Liver (tissue), 7 donors: ENCODE measurements at regions not wholly inside any gene's neighbourhood (a gene's known extent, or its start where the extent isn't known, plus 50 kb on each side); places are given as distances from the start of the nearest gene placed in this dataset.

Source experiments
- DNase-seq: peaks from one replicate; pipeline ENCODE4 v3.0.0-alpha.2; 2017; ENCODE audit warnings: low spot score
- H3K27ac ChIP-seq, 2 donors: one replicate each; pipeline ENCODE4 v1.7.0; 2013; ENCODE audit warnings: inconsistent platforms in 2 of 2, low read length in 2 of 2, control low read depth in 1 of 2, low read depth in 1 of 2, mild to moderate bottlenecking in 1 of 2
- H3K27me3 ChIP-seq, 4 donors: one replicate each; pipeline versions ENCODE4 v1.6.1 to v1.7.0; 2013; ENCODE audit warnings: low read length in 3 of 4, inconsistent platforms in 1 of 4, mild to moderate bottlenecking in 1 of 4, moderate library complexity in 1 of 4; ENCODE audit not compliant: control insufficient read depth in 4 of 4, insufficient read depth in 4 of 4
- H3K36me3 ChIP-seq, 4 donors: one replicate each; pipeline versions ENCODE4 v1.6.1 to v1.7.0; 2013; ENCODE audit warnings: low read length in 3 of 4, mild to moderate bottlenecking in 3 of 4, low read depth in 1 of 4, moderate library complexity in 1 of 4; ENCODE audit not compliant: control insufficient read depth in 4 of 4, insufficient read depth in 3 of 4
- H3K4me1 ChIP-seq, 4 donors: one replicate each; pipeline versions ENCODE4 v1.6.1 to v1.7.0; 2013; ENCODE audit warnings: low read length in 3 of 4, mild to moderate bottlenecking in 3 of 4, moderate library complexity in 1 of 4; ENCODE audit not compliant: control insufficient read depth in 4 of 4, insufficient read depth in 4 of 4
- H3K4me3 ChIP-seq, 3 donors: one replicate each; pipeline versions ENCODE4 v1.6.1 to v1.7.0; 2013; ENCODE audit warnings: low read length in 3 of 3, control low read depth in 1 of 3, low read depth in 1 of 3, mild to moderate bottlenecking in 1 of 3
- H3K9ac ChIP-seq, 2 donors: one replicate each; pipeline ENCODE4 v1.7.0; 2013; ENCODE audit warnings: low read length in 2 of 2, mild to moderate bottlenecking in 2 of 2, moderate library complexity in 2 of 2, control low read depth in 1 of 2, low read depth in 1 of 2
- H3K9me3 ChIP-seq, 4 donors: one replicate each; pipeline versions ENCODE4 v1.6.1 to v1.7.0; 2013; ENCODE audit warnings: low read length in 3 of 4; ENCODE audit not compliant: control insufficient read depth in 4 of 4
- ATF3 ChIP-seq: IDR thresholded peaks from 2 replicates; pipeline ENCODE4 v1.6.1; 2016; ENCODE audit warnings: antibody characterized with exemption
- EGR1 ChIP-seq, 2 donors: IDR thresholded peaks; 2 replicates each; pipeline ENCODE4 v1.6.1; 2016 to 2018; ENCODE audit warnings: antibody characterized with exemption in 2 of 2, low read depth in 2 of 2
- FOXA2 ChIP-seq: IDR thresholded peaks from 2 replicates; pipeline ENCODE4 v1.6.1; 2016; ENCODE audit warnings: antibody characterized with exemption
- GABPA ChIP-seq, 2 donors: IDR thresholded peaks in 1 of 2; conservative IDR thresholded peaks in 1 of 2; 2 replicates each; pipeline ENCODE4 v1.6.1; 2016; ENCODE audit warnings: antibody characterized with exemption in 2 of 2, mild to moderate bottlenecking in 1 of 2, moderate library complexity in 1 of 2
- HNF4A ChIP-seq, 2 donors: conservative IDR thresholded peaks; 2 replicates each; pipeline ENCODE4 v1.6.1; 2016; ENCODE audit warnings: antibody characterized with exemption in 2 of 2, mild to moderate bottlenecking in 2 of 2
- HNF4G ChIP-seq: IDR thresholded peaks from 2 replicates; pipeline ENCODE4 v1.6.1; 2016; ENCODE audit warnings: antibody characterized with exemption
- JUND ChIP-seq, 2 donors: IDR thresholded peaks; 2 replicates each; pipeline ENCODE4 v1.6.1; 2016; ENCODE audit warnings: antibody characterized with exemption in 2 of 2
- MAX ChIP-seq: IDR thresholded peaks from 2 replicates; pipeline ENCODE4 v1.6.1; 2016; ENCODE audit warnings: antibody characterized with exemption
- NR2F2 ChIP-seq: IDR thresholded peaks from 2 replicates; pipeline ENCODE4 v1.6.1; 2016; ENCODE audit warnings: antibody characterized with exemption
- RAD21 ChIP-seq, 2 donors: IDR thresholded peaks; 2 replicates each; pipeline ENCODE4 v1.6.1; 2016; ENCODE audit warnings: antibody characterized with exemption in 2 of 2, mild to moderate bottlenecking in 2 of 2
- REST ChIP-seq: IDR thresholded peaks from 2 replicates; pipeline ENCODE4 v1.6.1; 2016; ENCODE audit warnings: antibody characterized with exemption, mild to moderate bottlenecking
- RXRA ChIP-seq, 2 donors: IDR thresholded peaks; 2 replicates each; pipeline ENCODE4 v1.6.1; 2017 to 2018; ENCODE audit warnings: antibody characterized with exemption in 2 of 2, mild to moderate bottlenecking in 1 of 2
- SP1 ChIP-seq: IDR thresholded peaks from 2 replicates; pipeline ENCODE4 v1.6.1; 2018; ENCODE audit warnings: antibody characterized with exemption, mild to moderate bottlenecking
- TAF1 ChIP-seq: conservative IDR thresholded peaks from 2 replicates; pipeline ENCODE4 v1.6.1; 2016; ENCODE audit warnings: antibody characterized with exemption, mild to moderate bottlenecking
- YY1 ChIP-seq: IDR thresholded peaks from 2 replicates; pipeline ENCODE4 v1.6.1; 2016; ENCODE audit warnings: antibody characterized with exemption, mild to moderate bottlenecking
- ZBTB33 ChIP-seq: IDR thresholded peaks from 2 replicates; pipeline ENCODE4 v1.6.1; 2016; ENCODE audit warnings: antibody characterized with exemption
- WGBS: extraction: QIAGEN DNeasy Blood & Tissue Kit; methylation state at CpG from one replicate; pipeline ENCODE4 v1.1.7; 2013; 5-methylcytosine and 5-hydroxymethylcytosine counted together
- donor health status: healthy.
- donor health status: healthy.
- donor health status: healthy.
- donor health status: healthy.

GRCh38 chr2:138209009-138209408 is 244.7 kb downstream of the HNMT start:
- no peaks in the 10 kb centered on the region for H3K4me1 ChIP-seq
- H3K27me3 ChIP-seq, result no peaks in the 10 kb centered on the region
- no peak overlapping the region for H3K4me3 ChIP-seq
- no peak for TF ChIP-seq YY1
- TF ChIP-seq EGR1 (IDR thresholded peaks at IDR 0.05; ENCODE audit: low read depth in 2 of 2), result no peak
- TF ChIP-seq FOXA2, result no peak
- no peak for TF ChIP-seq REST
- TF ChIP-seq NR2F2, result no peak
- TF ChIP-seq ATF3, result no peak
- TF ChIP-seq RAD21 (IDR thresholded peaks at IDR 0.05), result no peak
- TF ChIP-seq RXRA (IDR thresholded peaks at IDR 0.05), result no peak
- no peak for TF ChIP-seq HNF4G
- no peak for TF ChIP-seq SP1
- TF ChIP-seq JUND (IDR thresholded peaks at IDR 0.05), result no peak
- H3K9ac ChIP-seq, result no peak overlapping the region
- 89% methylated on average over 3 of the region's 3 CpGs for WGBS
- no peak overlapping the region for H3K27ac ChIP-seq
- DNase-seq, result no peak
- H3K9me3 ChIP-seq, result no peaks in the 10 kb centered on the region
- no peaks in the 10 kb centered on the region for H3K36me3 ChIP-seq

GRCh38 chr2:138210487-138210886 is 246.2 kb downstream of the HNMT start:
- no peak overlapping the region for H3K27ac ChIP-seq
- no peaks in the 10 kb centered on the region for H3K9me3 ChIP-seq
- 90% methylated on average over 2 of the region's 2 CpGs for WGBS
- H3K36me3 ChIP-seq, result no peaks in the 10 kb centered on the region
- H3K27me3 ChIP-seq, result no peaks in the 10 kb centered on the region
- DNase-seq, result no peak
- no peaks in the 10 kb centered on the region for H3K4me1 ChIP-seq
- no peak for TF ChIP-seq EGR1 (IDR thresholded peaks at IDR 0.05; ENCODE audit: low read depth in 2 of 2)
- TF ChIP-seq TAF1, result no peak
- TF ChIP-seq GABPA (IDR thresholded peaks at IDR 0.05 in 1 of 2, conservative IDR thresholded peaks at IDR 0.05 in 1 of 2), result no peak
- TF ChIP-seq ZBTB33, result no peak
- no peak for TF ChIP-seq FOXA2
- no peak for TF ChIP-seq YY1
- TF ChIP-seq REST, result no peak
- no peak for TF ChIP-seq MAX
- TF ChIP-seq NR2F2, result no peak
- no peak for TF ChIP-seq HNF4A (conservative IDR thresholded peaks at IDR 0.05)
- no peak overlapping the region for H3K9ac ChIP-seq
- no peak overlapping the region for H3K4me3 ChIP-seq
